GM19099 (cell line): ENCODE measurements at regions not wholly inside any gene's neighbourhood (a gene's known extent, or its start where the extent isn't known, plus 50 kb on each side); places are given as distances from the start of the nearest gene placed in this dataset.

Source experiments
- POLR2A ChIP-seq: IDR thresholded peaks from 3 replicates; pipeline ENCODE4 v1.6.1; 2011; ENCODE audit warnings: low read depth; ENCODE audit not compliant: insufficient read length; ENCODE audit errors: extremely low read depth

GRCh38 chr12:125734137-125734536 lies 668.9 kb downstream of the AACS start:
- TF ChIP-seq POLR2A, result no peak

- TF ChIP-seq POLR2A, result no peak
Observed at GRCh38 chr12:125738211-125738610, 673.0 kb downstream of the AACS start.

- no peak for TF ChIP-seq POLR2A
Observed at GRCh38 chr12:125742413-125742812, 677.2 kb downstream of the AACS start.

- no peak for TF ChIP-seq POLR2A
Observed at GRCh38 chr12:125744201-125744600, 679.0 kb downstream of the AACS start.

- no peak for TF ChIP-seq POLR2A
Observed at GRCh38 chr12:125755512-125755911, 690.3 kb downstream of the AACS start.

GRCh38 chr12:125766091-125766490 lies 700.9 kb downstream of the AACS start:
- no peak for TF ChIP-seq POLR2A

- TF ChIP-seq POLR2A, result no peak
Observed at GRCh38 chr12:125772403-125772802, 707.2 kb downstream of the AACS start.

GRCh38 chr12:125773033-125773640 lies 707.9 kb downstream of the AACS start:
- no peak for TF ChIP-seq POLR2A

GRCh38 chr12:125775507-125775906 lies 710.3 kb downstream of the AACS start:
- no peak for TF ChIP-seq POLR2A

- TF ChIP-seq POLR2A, result no peak
Observed at GRCh38 chr12:125776212-125776611, 711.0 kb downstream of the AACS start.

GRCh38 chr12:125786143-125786542 lies 720.9 kb downstream of the AACS start:
- no peak for TF ChIP-seq POLR2A

GRCh38 chr12:125794401-125794800 lies 729.2 kb downstream of the AACS start:
- no peak for TF ChIP-seq POLR2A

GRCh38 chr12:125797421-125798175 lies 732.4 kb downstream of the AACS start:
- no peak for TF ChIP-seq POLR2A

GRCh38 chr12:125804660-125805059 lies 739.4 kb downstream of the AACS start:
- no peak for TF ChIP-seq POLR2A

- no peak for TF ChIP-seq POLR2A
Observed at GRCh38 chr12:125824276-125824675, 759.0 kb downstream of the AACS start.

- TF ChIP-seq POLR2A, result no peak
Observed at GRCh38 chr12:125835852-125836251, 770.6 kb downstream of the AACS start.

GRCh38 chr12:125836647-125837046 lies 771.4 kb downstream of the AACS start:
- TF ChIP-seq POLR2A, result no peak

- TF ChIP-seq POLR2A, result no peak
Observed at GRCh38 chr12:125841332-125841731, 776.1 kb downstream of the AACS start.

- no peak for TF ChIP-seq POLR2A
Observed at GRCh38 chr12:125852116-125852515, 786.9 kb downstream of the AACS start.
